GM19099 (cell line): ENCODE measurements at regions not wholly inside any gene's neighbourhood (a gene's known extent, or its start where the extent isn't known, plus 50 kb on each side); places are given as distances from the start of the nearest gene placed in this dataset.

ENCODE experiments used
- POLR2A ChIP-seq: IDR thresholded peaks from 3 replicates; pipeline ENCODE4 v1.6.1; 2011; ENCODE audit warnings: low read depth; ENCODE audit not compliant: insufficient read length; ENCODE audit errors: extremely low read depth

GRCh38 chr16:72457243-72457940 lies 285.4 kb upstream of the PMFBP1 start:
- TF ChIP-seq POLR2A, result no peak

GRCh38 chr16:72455743-72456659 lies 284.0 kb upstream of the PMFBP1 start:
- no peak for TF ChIP-seq POLR2A

GRCh38 chr16:72444696-72445095 lies 272.7 kb upstream of the PMFBP1 start:
- TF ChIP-seq POLR2A, result no peak

- TF ChIP-seq POLR2A, result no peak
Measured at GRCh38 chr16:72443809-72444208, 271.9 kb upstream of the PMFBP1 start.

- no peak for TF ChIP-seq POLR2A
Measured at GRCh38 chr16:72442385-72443158, 270.6 kb upstream of the PMFBP1 start.

GRCh38 chr16:72437891-72438290 lies 265.9 kb upstream of the PMFBP1 start:
- no peak for TF ChIP-seq POLR2A

- TF ChIP-seq POLR2A, result no peak
Measured at GRCh38 chr16:72434159-72434558, 262.2 kb upstream of the PMFBP1 start.

GRCh38 chr16:72430121-72430520 lies 258.2 kb upstream of the PMFBP1 start:
- TF ChIP-seq POLR2A, result no peak

GRCh38 chr16:72429671-72430081 lies 257.7 kb upstream of the PMFBP1 start:
- no peak for TF ChIP-seq POLR2A

GRCh38 chr16:72428681-72429376 lies 256.9 kb upstream of the PMFBP1 start:
- TF ChIP-seq POLR2A, result no peak

- no peak for TF ChIP-seq POLR2A
Measured at GRCh38 chr16:72427783-72428331, 255.9 kb upstream of the PMFBP1 start.

- TF ChIP-seq POLR2A, result no peak
Measured at GRCh38 chr16:72427051-72427782, 255.3 kb upstream of the PMFBP1 start.

- TF ChIP-seq POLR2A, result no peak
Measured at GRCh38 chr16:72426386-72426785, 254.4 kb upstream of the PMFBP1 start.
